Gastrocnemius medialis (tissue), 4 donors: ENCODE measurements at regions not wholly inside any gene's neighbourhood (a gene's known extent, or its start where the extent isn't known, plus 50 kb on each side); places are given as distances from the start of the nearest gene placed in this dataset.

Experiments
- POLR2A ChIP-seq, 2 donors: fragments of 450-650 bp; IDR thresholded peaks; one replicate each; pipeline ENCODE4 v1.6.1; 2017; ENCODE audit warnings: antibody characterized with exemption in 2 of 2, mild to moderate bottlenecking in 2 of 2, moderate library complexity in 2 of 2
- TF ChIP-seq, protein P1 (sequence below), 5 experiments: fragments of 450-650 bp in 3 of 5; fragments of 200-600 bp in 2 of 5; sonication (generic) in 2 of 5; IDR thresholded peaks in 4 of 5; conservative IDR thresholded peaks in 1 of 5; 1 replicate in 4 of 5; 2 replicates in 1 of 5; pipeline ENCODE4 v1.5.1; 2016 to 2019; ENCODE audit warnings: antibody characterized with exemption in 5 of 5, mild to moderate bottlenecking in 3 of 5, moderate library complexity in 3 of 5

DNA sequence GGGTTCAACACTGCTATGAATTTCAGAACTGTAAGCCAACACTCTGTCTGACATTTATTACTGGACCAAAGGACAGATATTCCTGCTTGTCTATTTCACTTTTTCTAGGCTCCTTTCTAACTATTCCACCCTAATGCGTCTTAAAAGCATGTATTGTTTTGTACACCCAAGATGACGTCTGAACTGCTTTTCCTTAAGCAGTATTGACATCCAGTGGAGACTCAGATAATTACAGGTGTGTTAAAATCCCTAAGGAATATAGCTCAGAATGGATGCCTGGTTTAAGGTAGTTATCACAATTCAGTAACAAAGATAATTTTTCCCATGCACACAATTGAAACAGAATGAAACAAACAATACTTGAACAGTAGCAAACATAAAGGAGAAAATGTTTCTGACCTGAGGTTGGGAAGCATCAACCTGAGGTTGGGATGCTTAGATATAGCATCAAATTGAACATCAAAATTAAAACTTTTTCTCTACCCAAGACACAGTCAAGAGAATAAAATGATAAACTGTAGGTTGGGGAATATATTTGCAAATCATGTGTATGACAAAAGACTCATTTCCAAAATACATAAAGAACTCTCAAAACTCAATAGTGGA, 93.7 kb upstream of the PTPRR start:
- TF ChIP-seq, protein P1, sequence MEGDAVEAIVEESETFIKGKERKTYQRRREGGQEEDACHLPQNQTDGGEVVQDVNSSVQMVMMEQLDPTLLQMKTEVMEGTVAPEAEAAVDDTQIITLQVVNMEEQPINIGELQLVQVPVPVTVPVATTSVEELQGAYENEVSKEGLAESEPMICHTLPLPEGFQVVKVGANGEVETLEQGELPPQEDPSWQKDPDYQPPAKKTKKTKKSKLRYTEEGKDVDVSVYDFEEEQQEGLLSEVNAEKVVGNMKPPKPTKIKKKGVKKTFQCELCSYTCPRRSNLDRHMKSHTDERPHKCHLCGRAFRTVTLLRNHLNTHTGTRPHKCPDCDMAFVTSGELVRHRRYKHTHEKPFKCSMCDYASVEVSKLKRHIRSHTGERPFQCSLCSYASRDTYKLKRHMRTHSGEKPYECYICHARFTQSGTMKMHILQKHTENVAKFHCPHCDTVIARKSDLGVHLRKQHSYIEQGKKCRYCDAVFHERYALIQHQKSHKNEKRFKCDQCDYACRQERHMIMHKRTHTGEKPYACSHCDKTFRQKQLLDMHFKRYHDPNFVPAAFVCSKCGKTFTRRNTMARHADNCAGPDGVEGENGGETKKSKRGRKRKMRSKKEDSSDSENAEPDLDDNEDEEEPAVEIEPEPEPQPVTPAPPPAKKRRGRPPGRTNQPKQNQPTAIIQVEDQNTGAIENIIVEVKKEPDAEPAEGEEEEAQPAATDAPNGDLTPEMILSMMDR (IDR thresholded peaks at IDR 0.05 in 4 of 5, conservative IDR thresholded peaks at IDR 0.05 in 1 of 5): peak in 1 of 5 experiments; percentile 20
- no peak for TF ChIP-seq POLR2A (IDR thresholded peaks at IDR 0.05)
